ENCODE measurements at regions not wholly inside any gene's neighbourhood (a gene's known extent, or its start where the extent isn't known, plus 50 kb on each side); places are given as distances from the start of the nearest gene placed in this dataset.

GRCh38 chr12:128008341-128008740 lies 258.6 kb upstream of the TMEM132C start:
- H3K4me3 ChIP-seq (replicated peaks in 1 of 2; ENCODE audit: low read depth in 2 of 2, low read length in 2 of 2), result no peak overlapping the region
- DNase-seq (ENCODE audit: low read depth in 2 of 2), result peak in 1 of 2 donors; percentile 9
- TF ChIP-seq CTCF (IDR thresholded peaks at IDR 0.05; ENCODE audit: low read depth, low read length), result no peak

GRCh38 chr12:128009108-128009507 lies 257.9 kb upstream of the TMEM132C start:
- H3K4me3 ChIP-seq (replicated peaks in 1 of 2; ENCODE audit: low read depth in 2 of 2, low read length in 2 of 2), result no peak overlapping the region
- no peak for DNase-seq (ENCODE audit: low read depth in 2 of 2)
- no peak for TF ChIP-seq CTCF (IDR thresholded peaks at IDR 0.05; ENCODE audit: low read depth, low read length)

GRCh38 chr12:128012110-128012509 lies 254.9 kb upstream of the TMEM132C start:
- TF ChIP-seq CTCF (IDR thresholded peaks at IDR 0.05; ENCODE audit: low read depth, low read length), result no peak
- DNase-seq (ENCODE audit: low read depth in 2 of 2), result no peak
- H3K4me3 ChIP-seq (replicated peaks in 1 of 2; ENCODE audit: low read depth in 2 of 2, low read length in 2 of 2), result no peak overlapping the region

- DNase-seq (ENCODE audit: low read depth in 2 of 2), result no peak
- H3K4me3 ChIP-seq (replicated peaks in 1 of 2; ENCODE audit: low read depth in 2 of 2, low read length in 2 of 2), result no peak overlapping the region
- TF ChIP-seq CTCF (IDR thresholded peaks at IDR 0.05; ENCODE audit: low read depth, low read length), result no peak
Observed at GRCh38 chr12:128015276-128015675, 251.7 kb upstream of the TMEM132C start.

GRCh38 chr12:128018067-128018466 lies 248.9 kb upstream of the TMEM132C start:
- no peak for TF ChIP-seq CTCF (IDR thresholded peaks at IDR 0.05; ENCODE audit: low read depth, low read length)
- no peak overlapping the region for H3K4me3 ChIP-seq (replicated peaks in 1 of 2; ENCODE audit: low read depth in 2 of 2, low read length in 2 of 2)
- DNase-seq (ENCODE audit: low read depth in 2 of 2), result no peak

- no peak for DNase-seq (ENCODE audit: low read depth in 2 of 2)
- TF ChIP-seq CTCF (IDR thresholded peaks at IDR 0.05; ENCODE audit: low read depth, low read length), result no peak
Observed at GRCh38 chr12:128019996-128020544, 246.9 kb upstream of the TMEM132C start.

GRCh38 chr12:128021561-128021960 lies 245.4 kb upstream of the TMEM132C start:
- TF ChIP-seq CTCF (IDR thresholded peaks at IDR 0.05; ENCODE audit: low read depth, low read length), result no peak
- DNase-seq (ENCODE audit: low read depth in 2 of 2), result no peak
- H3K4me3 ChIP-seq (replicated peaks in 1 of 2; ENCODE audit: low read depth in 2 of 2, low read length in 2 of 2), result no peak overlapping the region

More at GRCh38 chr12:128019996-128020544, 246.9 kb upstream of the TMEM132C start:
- H3K4me3 ChIP-seq (replicated peaks in 1 of 2; ENCODE audit: low read depth in 2 of 2, low read length in 2 of 2), result no peak overlapping the region

All from cardiac fibroblast (primary cell).